T-helper 22 cell (primary cell): ENCODE measurements at regions not wholly inside any gene's neighbourhood (a gene's known extent, or its start where the extent isn't known, plus 50 kb on each side); places are given as distances from the start of the nearest gene placed in this dataset.
"Not testable (repeated sequence)": the region's sequence is repeated elsewhere in the genome, so short reads cannot be mapped to it uniquely, and the experiment has no call there.

Experiments used
- DNase-seq: peaks from one replicate; pipeline ENCODE4 v3.0.0-alpha.2; 2020; ENCODE audit warnings: low read depth

DNA sequence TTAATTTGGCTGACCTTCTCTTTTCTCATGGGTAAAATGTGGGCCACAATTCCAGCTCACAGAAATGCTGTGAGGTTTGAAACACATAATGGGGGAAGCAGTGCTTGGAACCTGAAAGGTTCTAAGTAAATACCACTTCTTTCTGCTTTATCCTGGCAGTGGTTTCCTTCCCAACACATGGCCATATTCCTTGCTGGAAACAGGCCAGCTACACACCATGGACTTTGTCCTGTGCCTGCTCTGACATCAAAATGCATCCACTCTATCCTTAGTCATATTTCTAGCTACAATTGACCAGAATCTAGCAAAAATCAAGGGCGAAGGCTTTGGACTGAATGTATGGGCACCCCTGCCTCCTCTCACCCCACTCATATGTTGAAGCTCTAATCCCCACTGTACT lies 93.1 kb upstream of the TRPC7 start:
- no peak for DNase-seq

DNA sequence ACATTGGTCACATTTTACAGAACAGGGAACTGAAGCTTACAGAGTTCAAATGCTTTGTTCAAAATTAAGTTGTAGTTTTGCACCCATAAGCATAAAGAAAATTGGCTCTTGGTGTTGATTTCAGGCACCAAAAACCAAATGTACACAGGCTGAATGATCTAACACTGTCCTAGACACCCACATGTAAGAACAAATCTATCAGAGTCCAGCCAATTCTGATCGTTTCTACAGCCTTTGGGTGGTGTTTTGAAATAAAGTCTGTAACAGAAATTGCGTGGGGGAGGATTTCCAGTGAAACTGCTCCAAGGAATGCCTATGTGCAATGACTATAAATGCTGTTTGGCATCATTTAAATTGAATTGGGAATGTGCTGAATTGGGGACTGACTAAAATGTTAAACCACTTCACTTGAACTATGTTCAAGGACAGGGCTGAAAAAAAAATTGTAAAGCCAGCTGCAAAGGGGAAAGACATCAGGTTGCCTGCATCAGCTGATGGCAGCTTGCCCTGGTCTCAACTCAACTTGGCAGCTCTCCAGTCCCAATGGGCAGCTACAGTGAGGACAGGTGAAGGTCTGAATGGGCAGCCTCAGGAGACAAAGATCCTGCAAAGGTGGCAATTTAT lies 92.2 kb upstream of the TRPC7 start:
- no peak for DNase-seq

- DNase-seq: no peak
Observed at GRCh38 chr5:136455409-136455808, 90.1 kb upstream of the TRPC7 start.

DNA sequence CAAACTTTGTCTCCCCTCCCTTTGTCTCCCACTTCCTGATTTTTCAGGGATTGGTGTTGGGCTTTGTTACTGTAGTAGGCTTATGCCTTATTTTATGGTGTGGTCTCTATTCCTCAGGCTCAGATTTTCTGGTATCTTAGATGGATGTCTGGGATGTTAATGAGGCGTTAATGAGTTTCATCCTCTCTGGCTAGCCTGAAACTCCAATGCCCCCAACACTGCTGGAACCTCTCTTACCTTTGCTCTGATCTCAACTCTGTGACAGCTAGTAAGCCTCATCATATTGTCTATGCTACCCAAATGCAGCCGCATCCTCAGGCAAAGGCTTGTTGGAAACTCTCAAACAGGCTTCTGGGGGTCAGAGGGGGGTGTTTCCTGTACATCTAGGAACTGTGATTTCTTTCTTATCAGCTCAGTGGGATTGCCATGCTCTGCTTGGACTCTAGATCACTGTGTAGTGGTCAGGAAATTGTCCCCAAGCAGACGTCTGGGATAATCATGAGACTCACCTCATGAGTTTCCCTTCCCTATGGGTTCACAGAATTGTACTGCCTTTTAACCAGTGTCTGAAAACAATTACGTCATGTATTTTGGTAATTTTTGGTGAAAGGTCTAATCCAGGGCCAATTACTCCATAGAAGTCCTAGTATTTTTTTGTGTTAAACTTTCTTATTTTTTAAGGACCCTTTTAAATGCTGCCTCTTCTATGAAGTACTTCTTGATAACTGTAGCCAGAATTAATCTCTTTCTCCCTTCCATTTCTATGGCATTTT lies 88.8 kb upstream of the TRPC7 start:
- DNase-seq: no peak

GRCh38 chr5:136453199-136453598 lies 87.9 kb upstream of the TRPC7 start:
- no peak for DNase-seq

- DNase-seq: not testable (repeated sequence)
Observed at GRCh38 chr5:136447576-136447975, 82.2 kb upstream of the TRPC7 start.

GRCh38 chr5:136446565-136446964 lies 81.2 kb upstream of the TRPC7 start:
- DNase-seq: no peak

DNA sequence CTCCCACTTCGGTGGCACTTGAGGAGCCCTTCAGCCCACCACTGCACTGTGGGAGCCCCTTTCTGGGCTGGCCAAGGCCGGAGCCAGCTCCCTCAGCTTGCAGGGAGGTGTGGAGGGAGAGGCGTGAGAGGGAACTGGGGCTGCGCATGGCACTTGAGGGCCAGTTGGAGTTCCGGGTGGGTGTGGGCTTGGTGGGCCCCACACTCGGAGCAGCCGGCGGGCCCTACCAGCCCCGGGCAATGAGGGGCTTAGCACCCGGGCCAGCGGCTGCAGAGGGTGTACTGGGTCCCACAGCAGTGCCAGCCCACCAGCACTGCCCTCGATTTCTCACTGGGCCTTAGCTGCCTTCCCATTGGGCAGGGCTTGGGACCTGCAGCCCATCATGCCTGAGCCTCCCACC lies 78.8 kb upstream of the TRPC7 start:
- not testable (repeated sequence) for DNase-seq

DNA sequence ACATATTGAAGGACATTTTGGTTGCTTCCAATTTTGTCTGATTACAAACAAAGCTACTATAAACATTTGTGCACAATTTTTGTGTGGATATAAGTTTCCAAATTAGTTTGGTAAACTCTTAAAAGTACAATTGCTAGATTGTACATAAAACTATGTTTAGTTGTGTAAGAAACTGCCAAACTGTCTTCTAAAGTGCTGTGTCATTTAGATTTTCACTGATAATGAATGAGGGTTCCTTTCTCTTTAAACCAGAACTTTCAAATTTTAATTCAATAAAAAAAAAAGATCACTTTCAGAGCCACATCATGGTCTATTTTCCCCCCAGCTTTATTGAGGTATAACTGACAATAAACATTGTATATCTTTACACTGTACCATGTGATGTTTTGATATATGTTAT lies 74.0 kb upstream of the TRPC7 start:
- no peak for DNase-seq

DNA sequence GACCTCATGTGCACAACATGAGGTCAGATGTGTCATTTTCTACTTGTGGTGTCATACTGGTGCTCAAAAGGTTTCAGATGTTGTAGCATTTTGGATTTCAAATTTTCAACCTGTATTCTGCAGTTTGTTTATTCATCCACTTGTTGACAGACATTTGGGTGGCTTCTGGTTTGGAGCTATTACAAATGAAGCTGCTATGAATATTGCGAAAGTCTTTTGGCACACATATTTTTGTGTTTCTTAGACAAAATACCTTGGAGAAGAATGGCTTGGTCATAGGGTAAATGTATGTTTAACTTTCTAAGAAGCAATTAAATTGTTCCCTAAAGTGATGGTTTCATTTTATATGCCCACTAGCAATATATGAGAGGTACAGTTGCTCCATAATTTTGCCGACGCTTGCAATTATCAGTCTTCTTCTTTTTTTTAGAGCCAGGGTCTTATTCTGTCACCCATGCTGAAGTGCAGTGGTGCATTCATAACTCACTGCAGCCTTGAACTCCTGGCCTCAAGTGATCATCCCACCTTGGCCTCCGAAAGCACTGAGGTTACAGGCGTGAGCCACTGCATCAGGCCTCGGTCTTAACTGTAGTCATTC lies 70.7 kb upstream of the TRPC7 start:
- DNase-seq: no peak

DNA sequence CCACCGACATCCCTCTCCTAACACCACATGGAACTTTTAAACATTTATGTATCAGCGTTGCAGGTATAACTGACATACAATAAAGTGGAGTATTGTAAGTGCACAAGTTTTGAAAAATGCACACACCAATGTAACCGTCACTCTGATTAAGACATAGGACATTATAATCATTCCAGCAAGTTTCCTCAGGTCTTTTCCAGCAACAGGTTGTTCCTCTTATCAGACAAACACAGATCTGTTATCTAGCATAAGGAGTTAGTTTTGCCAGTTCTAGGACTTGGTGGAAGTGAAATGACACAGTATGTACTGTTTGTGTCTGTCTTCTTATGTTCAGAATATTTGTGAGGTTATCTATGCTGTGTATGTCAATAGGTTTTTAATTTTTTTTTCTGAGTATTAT lies 69.5 kb upstream of the TRPC7 start:
- DNase-seq: no peak

DNA sequence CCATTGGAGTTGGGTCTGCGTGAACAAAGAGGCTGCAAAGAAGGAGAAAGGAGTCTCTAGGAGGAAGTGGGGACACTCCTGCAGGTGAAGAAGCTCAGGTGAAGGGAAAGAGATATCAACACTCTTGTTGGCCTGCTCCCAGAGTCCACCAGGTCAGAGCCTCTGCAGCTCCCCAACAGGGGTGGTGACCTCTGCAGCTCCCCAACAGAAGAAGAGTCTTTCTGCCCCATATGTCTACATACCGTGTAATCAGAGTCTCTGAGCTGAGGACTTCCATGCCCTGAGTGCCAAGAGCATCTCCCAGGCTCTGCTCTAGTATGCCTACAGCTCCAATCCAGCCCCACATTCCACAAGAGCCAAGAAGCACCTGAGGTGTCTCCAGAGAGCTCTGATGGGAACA lies 67.4 kb upstream of the TRPC7 start:
- DNase-seq: no peak

GRCh38 chr5:136430081-136430480 lies 64.7 kb upstream of the TRPC7 start:
- no peak for DNase-seq

GRCh38 chr5:136427426-136427825 lies 62.1 kb upstream of the TRPC7 start:
- no peak for DNase-seq

DNA sequence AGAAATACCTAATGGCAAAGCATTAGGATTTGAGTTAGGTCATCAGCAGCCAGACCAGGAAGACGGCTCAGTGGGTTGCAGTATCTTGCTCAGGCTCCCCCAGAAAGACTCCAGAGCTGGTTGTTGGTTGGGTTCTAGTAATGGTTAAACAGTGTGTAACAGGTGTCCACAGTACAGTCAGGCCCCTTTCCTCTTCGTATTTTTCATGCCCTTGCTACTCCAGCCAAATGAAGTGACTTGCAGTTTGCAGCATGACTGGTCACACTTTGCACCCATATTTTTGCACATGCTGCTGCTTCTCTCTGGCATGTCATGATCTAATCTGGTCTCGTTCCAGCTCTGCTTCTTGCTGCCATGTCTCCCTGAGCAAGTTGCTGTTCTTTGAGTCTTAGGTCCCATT lies 60.6 kb upstream of the TRPC7 start:
- no peak for DNase-seq

GRCh38 chr5:136424835-136425584 lies 59.7 kb upstream of the TRPC7 start:
- no peak for DNase-seq

DNA sequence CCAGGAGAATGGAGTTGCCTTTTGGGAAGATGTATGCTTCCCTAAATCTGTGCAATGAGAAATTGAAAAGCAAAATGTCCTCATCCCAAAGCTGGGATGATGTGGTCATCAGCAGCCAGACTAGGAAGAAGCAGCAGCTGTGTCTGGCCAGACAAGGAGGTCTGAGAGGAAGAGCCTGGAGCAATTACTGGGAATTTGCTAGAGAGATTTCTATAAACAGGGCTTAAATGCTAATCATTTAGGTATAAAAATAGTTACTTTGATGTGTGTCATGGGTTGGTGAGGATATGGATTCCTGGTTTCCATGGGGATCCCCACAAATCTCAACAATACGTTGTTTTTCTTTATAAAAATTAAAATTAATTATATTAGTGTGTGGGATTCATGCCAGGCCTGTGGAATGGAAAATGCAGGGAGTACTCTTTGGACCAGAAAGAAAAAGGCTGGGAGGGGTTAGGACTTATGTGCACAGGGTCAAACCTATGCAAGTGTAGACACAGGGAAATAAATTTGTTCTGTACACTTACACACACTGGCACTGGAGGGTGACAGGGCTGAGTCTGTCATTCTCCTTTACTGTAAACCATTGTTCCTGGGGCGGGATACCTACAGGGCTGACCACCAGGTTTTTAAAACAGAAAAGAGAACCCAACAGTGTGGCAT lies 58.7 kb upstream of the TRPC7 start:
- DNase-seq: no peak

GRCh38 chr5:136420168-136420898 lies 55.0 kb upstream of the TRPC7 start:
- no peak for DNase-seq

DNA sequence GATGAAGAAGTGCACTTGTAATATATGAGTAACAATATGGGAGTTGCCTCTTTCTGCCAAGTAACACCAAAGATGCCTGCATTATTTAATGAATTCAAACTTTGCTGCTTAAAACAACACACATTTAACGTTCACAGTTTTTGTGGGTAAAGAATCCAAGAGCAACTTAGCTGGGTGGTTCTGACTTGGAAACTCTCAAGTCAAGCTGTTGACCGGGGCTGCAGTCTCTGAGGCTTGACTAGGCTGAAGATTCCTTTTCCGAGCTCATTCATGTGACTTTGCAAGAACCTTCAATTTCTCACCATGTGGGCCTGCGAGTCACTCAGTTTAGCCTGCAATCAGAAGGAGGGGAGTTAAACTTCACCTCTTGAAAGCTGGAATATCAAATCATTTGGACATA lies 53.0 kb upstream of the TRPC7 start:
- no peak for DNase-seq
